NCI-H446 (cell line): ENCODE measurements at regions not wholly inside any gene's neighbourhood (a gene's known extent, or its start where the extent isn't known, plus 50 kb on each side); places are given as distances from the start of the nearest gene placed in this dataset.
"Not testable (repeated sequence)": the region's sequence is repeated elsewhere in the genome, so short reads cannot be mapped to it uniquely, and the experiment has no call there.

ENCODE experiments used
- DNase-seq, 2 experiments: peaks; one replicate each; lab custom pipeline; 2025; lab: John Stamatoyannopoulos, UW

DNA sequence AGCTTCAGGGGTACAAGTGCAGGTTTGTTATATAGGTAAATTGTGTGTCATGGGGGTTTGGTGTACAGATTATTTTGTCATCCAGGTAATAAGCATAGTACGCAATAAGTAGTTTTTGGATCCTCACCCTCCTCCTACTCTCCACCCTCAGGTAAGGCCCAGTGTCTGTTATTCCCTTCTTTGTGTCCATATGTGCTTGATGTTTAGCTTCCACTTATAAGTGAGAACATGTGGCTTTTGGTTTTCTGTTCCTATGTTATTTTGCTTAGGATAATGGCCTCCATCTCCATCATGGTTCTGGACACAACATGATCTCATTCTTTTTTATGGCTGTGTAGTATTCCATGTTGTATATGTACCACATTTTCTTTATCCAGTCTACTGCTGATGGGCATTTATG is 298.4 kb downstream of the LIG4 start:
- not testable (repeated sequence) for DNase-seq

DNA sequence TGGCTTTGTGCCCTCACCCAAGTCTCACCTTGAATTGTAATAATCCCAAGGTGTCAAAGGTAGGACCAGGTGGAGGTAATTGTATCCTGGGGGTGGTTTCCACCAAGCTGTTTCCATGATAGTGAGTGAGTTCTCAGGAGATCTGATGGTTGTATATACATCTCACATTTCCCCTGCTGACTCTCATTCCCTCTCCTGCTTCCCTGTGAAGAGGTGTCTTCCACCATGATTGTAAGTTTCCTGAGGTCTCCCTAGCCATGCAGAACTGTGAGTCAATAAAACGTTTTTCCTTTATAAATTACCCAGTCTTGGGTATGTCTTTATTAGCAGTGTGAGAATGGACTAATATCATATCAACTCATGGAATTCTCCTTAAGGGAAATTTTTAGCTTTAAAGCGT is 302.6 kb downstream of the LIG4 start:
- no peak for DNase-seq

DNA sequence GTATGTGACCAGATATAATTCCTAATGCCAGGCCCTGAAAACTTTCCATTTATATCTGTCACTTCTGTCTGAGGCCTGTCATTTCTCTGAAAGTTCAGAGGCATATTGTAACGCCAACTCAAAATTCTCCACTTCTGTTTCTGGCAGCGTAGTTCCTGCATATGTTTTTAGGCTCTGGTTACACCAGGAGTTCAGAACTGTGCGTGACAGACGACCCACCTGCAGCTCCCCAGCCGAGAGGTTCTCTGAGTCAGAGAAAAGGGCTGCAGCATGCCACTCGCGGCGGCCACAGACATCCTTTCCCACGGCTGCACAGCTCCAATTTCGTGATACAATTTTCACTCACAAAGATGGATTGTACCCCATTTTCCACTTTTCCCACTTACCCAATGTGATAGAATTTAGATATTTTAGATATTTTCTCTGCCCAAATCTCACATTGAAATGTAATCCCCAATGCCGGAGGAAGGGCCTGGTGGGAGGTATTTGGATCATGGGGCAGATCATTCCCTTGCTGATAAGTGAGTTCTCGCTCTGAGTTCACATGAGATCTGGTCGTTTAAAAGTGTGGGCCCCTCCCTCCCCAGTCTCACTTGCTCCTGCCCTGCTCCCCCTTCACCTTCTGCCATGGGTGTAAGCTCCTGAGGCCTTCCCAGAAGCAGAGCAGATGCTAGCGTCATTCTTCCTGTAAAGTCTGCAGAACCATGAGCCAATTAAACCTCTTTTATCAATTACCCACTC is 308.1 kb downstream of the LIG4 start:
- no peak for DNase-seq

DNA sequence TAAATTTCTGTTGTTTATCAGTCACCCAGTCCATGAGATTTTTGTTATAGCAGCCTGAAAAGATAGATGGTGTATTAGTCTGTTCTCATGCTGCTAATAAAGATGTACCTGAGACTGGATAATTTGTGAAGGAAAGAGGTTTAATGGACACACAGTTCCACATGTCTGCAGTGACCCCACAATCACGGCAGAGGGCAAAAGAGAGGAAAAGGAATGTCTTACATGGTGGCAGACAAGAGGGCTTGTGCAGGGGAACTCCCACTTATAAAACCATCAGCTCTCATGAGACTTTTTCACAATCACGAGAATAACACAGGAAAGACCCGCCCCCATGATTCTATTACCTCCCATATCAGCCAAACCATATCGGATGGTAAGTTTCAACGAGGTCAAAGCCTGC is 309.2 kb downstream of the LIG4 start:
- no peak for DNase-seq

DNA sequence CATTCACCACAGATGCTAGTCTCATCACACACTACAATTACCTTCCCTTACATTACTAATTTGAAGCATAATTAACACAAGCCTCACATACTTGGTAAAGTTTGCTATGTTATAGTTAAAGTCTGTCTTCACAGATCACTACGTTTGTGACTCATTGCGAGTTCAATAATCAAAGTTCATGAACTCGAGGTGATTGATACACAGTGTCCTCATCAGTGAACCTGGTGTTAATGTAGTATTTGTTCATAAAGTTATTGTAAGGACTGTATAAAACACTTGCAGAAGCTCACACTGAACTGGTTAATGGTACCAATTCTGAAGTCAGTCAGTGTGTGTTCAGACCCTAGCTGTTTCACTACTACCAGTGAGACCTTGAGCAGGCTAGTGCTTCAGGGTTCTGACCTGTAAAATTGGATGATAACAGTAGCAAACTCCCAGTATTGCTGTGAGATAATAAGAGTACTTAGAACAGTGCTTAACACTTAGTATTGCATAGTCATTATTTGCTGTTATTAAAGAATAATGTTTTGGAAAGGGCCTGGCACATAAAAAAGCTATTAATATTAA is 313.3 kb downstream of the LIG4 start:
- no peak for DNase-seq

DNA sequence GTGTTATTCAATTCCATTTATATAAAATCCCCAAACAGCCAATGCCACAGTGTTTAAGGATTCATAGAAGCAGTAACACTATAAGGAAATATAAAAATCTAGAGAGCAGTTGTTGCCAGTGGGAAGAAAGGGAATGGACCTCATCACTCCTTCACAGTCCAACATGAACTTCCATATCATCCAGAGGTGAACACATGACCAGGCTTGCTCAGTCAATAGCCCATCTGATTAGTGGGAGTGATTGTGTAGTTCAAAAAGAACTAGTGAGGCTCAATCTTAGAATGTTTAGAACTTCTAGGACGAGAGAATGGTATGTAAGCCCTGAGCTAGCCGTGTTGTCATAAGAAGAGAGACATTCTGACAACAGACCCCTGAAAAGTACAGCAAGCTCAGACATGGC is 314.1 kb downstream of the LIG4 start:
- DNase-seq: no peak

DNA sequence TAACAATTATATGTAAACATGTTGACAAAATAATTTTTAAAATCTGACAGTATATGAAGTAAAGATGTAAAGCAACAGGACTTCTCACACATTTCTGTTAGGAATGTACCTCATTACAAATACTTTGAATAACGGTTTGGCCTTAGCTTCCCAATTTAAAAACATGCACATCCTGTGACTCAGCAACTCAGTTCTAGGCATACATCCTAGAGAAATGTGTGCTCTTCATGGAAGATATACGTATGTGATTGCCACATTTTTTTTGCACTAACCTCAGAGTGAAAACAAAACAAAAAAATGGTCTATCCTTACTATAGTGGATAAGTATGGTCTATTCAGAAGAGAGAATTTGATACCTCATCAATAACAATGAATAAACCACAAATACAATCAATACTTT is 314.6 kb downstream of the LIG4 start:
- DNase-seq: no peak

DNA sequence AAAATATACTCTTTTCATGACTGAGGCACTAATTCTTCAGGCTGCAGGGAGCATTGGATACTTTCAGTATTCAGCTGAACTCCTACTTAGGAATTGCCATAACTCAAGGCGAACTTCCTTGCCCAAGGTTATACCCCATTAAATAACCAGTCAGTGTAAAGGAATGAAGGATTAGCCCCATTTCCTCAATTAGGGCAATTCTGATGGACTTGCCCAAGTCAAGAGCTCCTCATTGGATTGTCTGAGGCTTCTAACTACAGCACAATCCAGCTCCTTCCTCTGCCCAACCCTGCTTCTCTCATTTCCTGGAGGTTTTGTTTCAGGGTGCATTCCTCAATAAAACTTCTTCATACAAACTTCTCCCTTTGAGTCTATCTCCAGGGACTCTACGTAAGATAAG is 329.2 kb downstream of the LIG4 start:
- no peak for DNase-seq

DNA sequence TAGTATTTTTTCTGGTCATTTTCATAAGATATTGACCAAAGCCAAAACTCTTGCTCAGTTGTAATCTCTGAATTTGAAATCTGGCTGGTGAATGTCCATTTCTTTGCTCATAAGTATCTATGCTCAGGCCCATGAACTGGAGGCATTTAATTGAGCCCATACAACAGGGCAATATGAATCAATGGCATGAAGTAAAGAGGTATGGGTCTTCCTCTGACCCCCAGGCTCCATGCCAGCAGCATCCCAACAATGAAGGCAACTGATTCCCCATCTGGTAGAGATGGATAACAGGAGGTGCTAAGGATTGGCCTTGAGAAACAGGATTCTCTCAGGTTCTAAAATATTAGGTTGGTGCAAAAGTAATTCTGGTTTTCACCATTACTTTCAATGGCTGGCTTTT is 330.8 kb downstream of the LIG4 start:
- DNase-seq: no peak

DNA sequence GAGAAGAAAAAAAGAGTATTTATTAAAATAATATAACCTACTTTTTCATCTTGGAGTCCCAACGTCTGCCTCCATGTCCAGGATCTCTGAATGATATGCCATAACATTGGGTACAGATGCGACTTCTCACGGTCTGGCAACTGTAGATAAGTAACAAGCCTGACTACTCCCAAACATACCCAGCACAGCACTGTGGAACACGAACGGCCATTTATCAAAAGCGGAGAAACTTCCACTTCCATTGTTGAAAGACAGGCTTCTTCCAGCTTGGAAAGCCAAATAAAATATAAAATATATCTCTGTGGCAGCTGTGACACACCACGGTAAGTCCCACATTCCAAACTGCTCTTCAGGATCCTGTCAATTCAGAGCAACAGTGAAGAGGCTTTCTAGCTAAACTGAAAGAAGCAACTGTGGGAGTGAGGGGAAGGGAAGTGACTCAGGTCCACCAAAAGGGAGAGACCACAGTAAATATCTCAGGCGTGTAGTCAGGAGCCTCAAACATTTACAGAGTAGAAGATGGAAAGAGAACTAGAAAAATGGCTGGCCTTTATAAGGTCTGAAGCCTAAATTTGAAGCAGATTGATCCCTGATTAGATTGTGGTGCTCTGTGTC is 331.7 kb downstream of the LIG4 start:
- DNase-seq: no peak

DNA sequence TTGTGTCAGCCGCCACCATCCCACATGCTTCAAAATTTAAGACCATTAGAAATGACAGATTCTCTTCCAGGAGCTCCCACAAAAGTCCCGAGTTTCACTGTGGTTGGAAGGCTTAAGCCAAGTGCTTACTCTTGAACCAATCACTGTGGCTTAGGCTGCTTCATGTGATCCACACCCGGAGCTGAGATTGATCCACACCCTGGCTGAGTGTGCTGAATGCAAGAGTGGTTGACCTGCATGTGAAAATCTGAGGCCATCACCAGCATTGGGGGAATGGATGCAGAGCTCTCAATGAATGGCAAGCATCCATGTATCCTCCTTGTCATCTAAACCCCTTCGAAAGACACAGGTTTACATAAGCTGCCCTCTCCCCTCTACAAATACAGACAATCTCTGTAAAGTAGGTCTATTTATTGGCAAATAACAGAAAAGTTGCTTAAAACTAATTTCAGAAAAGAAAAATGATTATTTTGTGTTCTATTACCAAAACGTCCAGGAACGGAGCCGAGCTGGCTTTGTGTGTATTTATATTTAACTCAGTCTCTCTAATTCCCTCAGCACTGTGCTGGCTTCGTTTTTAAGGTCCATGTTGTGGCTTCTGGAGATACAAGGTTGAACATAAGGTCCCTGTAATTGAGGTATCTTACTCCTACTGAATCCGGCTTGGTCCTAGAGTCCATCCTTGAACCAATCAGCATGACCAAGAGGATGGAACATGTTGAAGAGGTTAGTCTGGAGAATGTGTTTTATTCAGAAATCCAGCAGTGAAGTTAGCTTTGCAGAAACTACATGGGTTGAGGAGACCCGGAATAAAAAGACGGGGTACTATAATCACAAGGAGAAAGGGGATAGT is 332.4 kb downstream of the LIG4 start:
- DNase-seq: no peak

DNA sequence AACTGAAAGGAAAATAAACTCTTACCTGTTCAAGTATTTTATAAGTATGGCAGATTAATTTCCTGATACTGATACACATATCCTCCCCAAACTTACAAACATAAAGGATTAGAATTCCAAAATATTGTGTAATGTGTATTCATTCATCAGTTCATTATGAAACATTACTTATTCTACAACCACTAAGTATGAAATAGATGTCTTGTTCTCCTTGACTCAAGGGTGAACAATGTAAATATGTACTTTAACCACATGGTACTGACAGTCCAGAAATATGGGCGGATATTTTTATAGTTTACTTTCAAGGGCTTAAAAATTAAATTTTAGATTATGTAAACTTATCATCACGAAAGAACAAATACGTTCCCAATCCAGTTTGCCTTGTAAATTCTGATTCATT is 334.0 kb downstream of the LIG4 start:
- DNase-seq: no peak

DNA sequence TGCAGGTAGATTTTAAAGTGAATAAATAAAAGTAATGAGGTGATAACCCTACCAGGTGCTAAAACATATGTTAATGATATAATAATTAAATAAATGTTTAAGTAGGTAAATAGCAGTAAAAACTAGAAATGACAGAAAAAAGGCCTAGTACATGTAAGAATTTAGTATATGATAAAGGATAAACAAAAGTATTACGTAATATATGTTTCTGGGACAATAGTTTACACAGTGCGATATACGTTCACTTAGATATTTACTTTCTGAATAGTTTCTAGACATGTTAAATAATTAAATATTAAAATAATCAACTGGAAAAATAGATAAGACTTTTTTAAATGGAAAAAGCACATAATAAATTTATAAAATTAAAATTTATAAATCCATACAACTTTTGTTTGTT is 340.9 kb downstream of the LIG4 start:
- DNase-seq: no peak

DNA sequence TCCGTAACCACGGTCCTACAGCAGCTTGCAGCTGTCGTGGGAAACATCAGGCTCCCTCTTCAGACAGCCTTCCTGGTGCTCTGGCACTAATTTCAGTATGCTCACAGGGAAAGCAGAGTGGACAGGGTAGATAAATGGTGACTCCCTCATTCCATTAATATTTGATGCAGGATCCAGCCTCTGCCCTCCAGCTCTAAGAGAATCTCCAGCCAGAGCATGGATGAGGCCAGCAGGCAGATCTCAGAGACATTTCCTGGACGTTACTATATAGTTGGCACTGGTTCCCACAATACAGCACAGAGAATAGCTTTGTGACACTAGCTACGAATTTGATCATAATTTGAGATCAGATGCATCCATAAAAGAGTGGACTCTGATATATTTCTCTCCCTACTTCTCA is 341.4 kb downstream of the LIG4 start:
- no peak for DNase-seq

DNA sequence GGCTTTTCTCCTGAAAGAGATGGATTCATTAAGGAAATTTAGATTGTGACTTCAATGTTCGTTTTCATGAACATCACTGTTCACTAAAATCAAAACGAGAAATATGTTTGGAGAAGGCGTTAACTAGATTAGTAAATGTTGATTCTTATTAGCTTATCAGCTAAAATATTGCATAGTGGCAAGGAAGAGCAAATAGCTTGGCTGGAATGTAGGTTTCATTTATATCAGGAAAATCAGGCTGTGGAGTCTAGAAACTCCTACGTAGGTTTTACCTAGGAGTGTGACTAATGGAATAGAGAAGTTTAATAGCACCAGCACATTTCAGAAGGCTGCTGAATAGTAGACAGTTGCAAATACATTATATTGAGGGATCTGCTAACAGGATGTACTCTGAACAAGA is 344.9 kb downstream of the LIG4 start:
- DNase-seq: no peak

DNA sequence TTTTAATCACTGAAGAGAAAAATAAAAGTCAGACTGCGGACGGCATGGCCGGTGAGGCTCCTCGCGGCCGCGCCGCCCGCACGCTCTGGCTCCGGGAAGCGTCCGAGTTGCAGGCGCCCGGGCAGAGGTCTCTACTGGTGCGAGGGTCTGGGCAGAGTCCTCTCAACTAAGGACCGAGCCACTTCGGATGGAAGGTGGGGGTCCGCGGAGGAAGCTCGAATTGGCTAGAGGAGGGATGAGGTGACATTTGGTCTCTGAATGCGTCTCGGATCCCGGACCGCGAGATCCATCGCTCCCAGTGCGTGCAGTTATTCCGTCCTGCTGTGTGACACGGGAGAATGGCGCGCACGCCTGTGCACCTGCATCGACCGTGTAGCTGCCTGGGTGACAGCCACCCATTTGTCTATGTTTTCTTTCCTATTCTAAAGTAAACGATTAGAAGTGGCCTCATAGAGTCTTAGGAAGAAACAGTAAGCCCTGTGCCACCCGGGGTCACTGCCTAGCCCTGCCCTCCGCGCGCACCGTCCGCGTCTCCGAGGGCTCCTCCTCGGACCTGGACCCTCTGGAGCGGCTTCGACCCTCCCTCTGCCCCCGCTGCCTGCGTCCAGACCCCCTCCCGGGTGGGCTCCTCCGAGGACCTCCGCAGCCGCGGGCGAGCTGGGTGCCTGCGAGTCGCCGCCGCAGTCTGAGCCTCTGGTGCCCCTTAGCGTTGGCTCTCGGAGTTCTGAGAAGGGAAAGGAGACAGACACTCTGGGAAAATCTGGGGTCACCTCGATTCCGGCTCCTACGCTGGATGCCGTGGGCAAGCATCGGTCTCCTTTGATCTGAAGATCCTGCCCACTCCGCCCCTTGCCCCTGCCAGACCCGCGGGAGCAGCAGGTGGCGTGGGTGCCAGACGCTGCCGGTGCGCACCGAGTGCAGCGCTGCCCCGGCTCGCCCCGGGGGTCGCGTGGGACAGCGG is 347.4 kb downstream of the LIG4 start:
- peak; percentile 8 to 34 for DNase-seq

DNA sequence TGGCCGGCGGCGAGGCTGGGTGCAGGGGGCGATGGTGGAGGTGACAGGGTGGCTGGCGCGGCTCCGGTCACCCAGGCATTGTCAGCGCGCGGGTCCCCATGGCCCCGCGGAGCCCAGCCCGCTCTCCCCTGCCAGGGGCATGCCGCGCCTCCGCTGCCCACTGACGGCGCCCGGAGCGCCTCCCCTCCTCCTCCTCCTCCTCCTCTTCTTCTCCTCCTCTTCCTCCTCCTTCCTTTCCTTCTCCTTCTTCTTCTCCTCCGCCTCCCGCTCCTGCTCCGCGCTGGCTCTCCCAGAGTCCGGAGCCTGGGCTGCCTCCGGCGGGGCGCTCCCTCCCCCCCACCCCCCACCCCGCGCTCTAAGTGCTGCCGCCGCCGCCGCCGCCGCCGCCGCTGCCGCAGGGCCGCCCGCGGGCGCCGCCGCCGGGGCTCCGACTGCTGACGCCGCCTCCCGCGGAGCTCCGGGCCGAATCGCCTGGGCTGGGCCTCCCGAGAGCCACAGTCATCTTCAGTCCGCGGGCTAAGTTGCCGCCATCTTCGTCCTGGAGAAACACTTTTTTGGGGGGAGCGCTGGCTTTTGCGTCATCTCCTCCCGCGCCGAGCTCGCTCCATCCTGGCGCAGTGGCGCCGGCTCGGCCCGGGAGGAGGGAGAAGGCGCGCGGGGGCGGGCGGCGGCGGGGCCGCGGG is 348.3 kb downstream of the LIG4 start:
- peak in 1 of 2 experiments; percentile 31 for DNase-seq

DNA sequence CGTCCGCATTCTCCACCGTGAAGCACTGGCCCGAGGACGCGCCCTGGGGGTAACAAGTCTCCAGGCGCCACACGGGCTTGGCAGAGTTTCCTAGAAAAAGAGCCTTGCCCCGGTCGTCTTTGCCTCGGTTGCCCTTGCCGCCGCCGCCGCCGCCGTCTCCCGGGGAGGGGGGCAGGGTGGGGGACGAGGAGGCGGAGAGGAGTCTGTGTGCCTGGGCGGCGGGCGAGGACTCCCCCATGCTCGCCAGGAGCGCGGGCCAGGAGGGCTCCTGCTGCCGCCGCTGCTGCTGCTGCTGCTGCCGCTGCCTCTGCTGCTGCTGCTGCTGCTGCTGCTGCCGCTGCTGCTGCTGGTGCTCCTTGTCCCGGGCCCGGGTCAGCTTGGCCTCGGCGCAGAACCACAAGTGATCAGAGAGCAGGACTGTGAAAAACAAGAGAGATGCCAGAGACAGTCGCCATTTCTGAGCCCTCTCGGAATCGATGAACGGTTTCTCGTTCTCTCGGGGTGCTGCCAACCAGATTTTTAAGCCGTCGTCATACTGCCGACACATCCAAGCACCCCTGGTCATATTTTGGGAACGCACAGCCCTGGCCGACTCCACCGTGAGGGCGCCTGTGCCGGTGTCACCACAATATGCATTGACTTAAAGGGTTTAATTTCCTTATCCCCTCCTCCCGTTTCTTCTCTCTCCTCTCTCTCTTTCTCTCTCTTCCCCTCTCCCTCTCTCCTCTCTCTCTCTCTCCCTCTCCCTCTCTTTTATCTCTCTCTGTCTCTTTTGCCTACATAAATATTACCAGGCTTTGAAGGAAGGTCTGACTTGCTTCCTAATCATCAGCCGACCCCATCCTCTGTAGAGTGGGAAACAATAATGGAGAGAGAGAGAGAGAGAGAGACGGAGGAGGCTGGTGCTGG is 349.1 kb downstream of the LIG4 start:
- DNase-seq: peak in 1 of 2 experiments; percentile 2

DNA sequence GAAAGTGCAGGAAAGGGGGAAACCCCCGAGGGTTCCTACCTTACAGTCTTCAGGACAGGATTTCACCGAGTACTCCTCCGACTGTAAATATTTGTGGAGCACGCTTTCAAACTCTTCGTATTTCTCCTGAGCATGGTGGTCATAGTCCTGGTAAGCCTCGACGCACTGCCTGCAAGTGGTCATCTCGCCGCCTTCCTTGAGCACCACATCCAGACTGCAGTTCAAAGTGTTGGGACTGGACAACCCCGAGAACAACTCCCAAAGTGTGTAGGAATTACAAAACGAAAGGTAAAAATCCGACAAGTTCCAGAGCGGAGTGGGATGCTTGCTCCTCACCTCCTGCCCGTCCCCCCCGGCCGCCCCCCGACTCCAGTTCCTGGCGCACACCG is 349.7 kb downstream of the LIG4 start:
- DNase-seq: no peak

DNA sequence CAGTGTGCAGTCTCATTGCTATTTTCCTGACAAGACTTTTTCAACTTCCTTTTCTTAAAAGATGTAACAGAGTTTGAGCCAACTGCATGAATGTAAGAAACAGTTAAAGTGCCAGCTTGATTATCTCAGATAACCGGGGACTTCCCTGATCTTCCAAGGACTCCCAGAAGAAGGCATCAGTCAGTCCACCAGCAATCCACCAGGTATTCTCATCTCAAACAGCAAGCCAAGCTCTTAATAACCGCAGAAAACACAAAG is 350.1 kb downstream of the LIG4 start:
- DNase-seq: no peak
